Common myeloid progenitor, CD34-positive (primary cell): ENCODE measurements at regions not wholly inside any gene's neighbourhood (a gene's known extent, or its start where the extent isn't known, plus 50 kb on each side); places are given as distances from the start of the nearest gene placed in this dataset.

Experiments
- CTCF ChIA-PET: fragments of 350-600 bp; sonication (Branson Sonifier 250); formaldehyde crosslinking; loops from one replicate; lab custom pipeline; 2021; ENCODE audit warnings: antibody characterized with exemption; lab: Charles Lee
- POLR2A ChIA-PET: fragments of 350-600 bp; sonication (Branson Sonifier 250); formaldehyde crosslinking; loops from one replicate; lab custom pipeline; 2021; ENCODE audit warnings: antibody characterized with exemption; lab: Charles Lee
- DNase-seq, 3 donors: peaks; one replicate each; pipeline versions ENCODE4 v3.0.0 to v3.0.0-alpha.2; 2013
- H3K27ac ChIP-seq, 2 experiments: 1 replicate in 1 of 2; 2 replicates in 1 of 2; pipeline ENCODE4 v1.7.0; 2013; ENCODE audit warnings: inconsistent platforms in 2 of 2, low read length in 2 of 2, mild to moderate bottlenecking in 2 of 2, low read depth in 1 of 2, moderate library complexity in 1 of 2; ENCODE audit not compliant: severe bottlenecking in 2 of 2, insufficient read depth in 1 of 2, poor library complexity in 1 of 2
- H3K27me3 ChIP-seq, 5 experiments: replicated peaks in 2 of 5; 1 replicate in 3 of 5; 2 replicates in 2 of 5; pipeline versions ENCODE4 v1.6.1 to v1.7.0; 2013; ENCODE audit warnings: low read length in 4 of 5, mild to moderate bottlenecking in 2 of 5, moderate library complexity in 2 of 5, inconsistent platforms in 1 of 5; ENCODE audit not compliant: insufficient read depth in 5 of 5, control insufficient read depth in 4 of 5
- H3K36me3 ChIP-seq, 4 experiments: 1 replicate in 2 of 4; 2 replicates in 2 of 4; pipeline versions ENCODE4 v1.6.1 to v1.7.0; 2013; ENCODE audit warnings: low read length in 3 of 4, control low read depth in 1 of 4, mild to moderate bottlenecking in 1 of 4; ENCODE audit not compliant: control insufficient read depth in 4 of 4, insufficient read depth in 4 of 4
- H3K4me1 ChIP-seq, 4 experiments: 1 replicate in 3 of 4; 2 replicates in 1 of 4; pipeline versions ENCODE4 v1.6.1 to v1.7.1; 2013; ENCODE audit warnings: low read length in 3 of 4, mild to moderate bottlenecking in 3 of 4, control low read depth in 1 of 4, inconsistent platforms in 1 of 4, moderate library complexity in 1 of 4; ENCODE audit not compliant: control insufficient read depth in 4 of 4, insufficient read depth in 4 of 4; ENCODE audit errors: control extremely low read depth in 1 of 4
- H3K4me3 ChIP-seq, 7 experiments: 1 replicate in 4 of 7; 2 replicates in 3 of 7; pipeline versions ENCODE4 v1.5.1 to v1.7.0; 2013; ENCODE audit warnings: mild to moderate bottlenecking in 7 of 7, low read length in 6 of 7, moderate library complexity in 6 of 7, inconsistent platforms in 2 of 7, low read depth in 2 of 7, control low read depth in 1 of 7; ENCODE audit not compliant: insufficient read depth in 4 of 7, control insufficient read depth in 1 of 7; ENCODE audit errors: extremely low read depth in 1 of 7
- H3K9me3 ChIP-seq, 5 experiments: 1 replicate in 4 of 5; 2 replicates in 1 of 5; pipeline versions ENCODE4 v1.6.1 to v1.7.1; 2013; ENCODE audit warnings: low read length in 4 of 5, mild to moderate bottlenecking in 2 of 5, inconsistent platforms in 1 of 5, low read depth in 1 of 5, moderate library complexity in 1 of 5; ENCODE audit not compliant: control insufficient read depth in 4 of 5, insufficient read depth in 2 of 5; ENCODE audit errors: control extremely low read depth in 1 of 5
- WGBS: methylation state at CpG from one replicate; pipeline ENCODE4 v1.1.5; 2013; ENCODE audit not compliant: insufficient coverage; 5-methylcytosine and 5-hydroxymethylcytosine counted together

DNA sequence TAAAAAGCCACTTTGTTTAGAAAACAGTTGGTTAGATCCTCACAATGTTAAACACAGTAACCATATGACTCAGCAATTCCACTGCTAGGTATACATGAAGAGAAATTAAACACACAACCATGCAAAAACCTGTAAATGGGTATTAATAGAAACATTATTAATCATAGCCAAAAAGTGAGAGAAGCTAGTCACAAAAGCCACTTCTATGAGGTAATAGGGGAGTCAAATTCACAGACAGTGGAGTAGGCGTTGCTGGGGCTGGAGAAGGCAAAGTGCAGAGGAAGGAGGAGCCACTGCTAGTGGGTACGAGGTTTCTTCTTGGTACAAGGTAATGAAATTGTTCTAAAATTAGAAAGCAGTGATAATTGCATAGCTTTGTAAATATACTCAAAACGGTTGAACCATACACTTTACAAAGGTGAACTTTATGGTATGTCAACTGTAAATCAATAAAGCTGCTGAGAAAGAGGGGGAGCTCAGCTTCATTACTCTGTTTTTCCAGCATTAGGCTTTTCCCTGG is 364.4 kb downstream of the GADD45G start:
- ChIA-PET CTCF (interaction anchor here (0.9 to 1.3 kb wide), 2 partner anchors 9 to 12 kb away, joined by 3 read pairs; no protein-coding TSS in a partner anchor), POLR2A (no interaction called here)
- Histone ChIP-seq H3K4me1 (peaks cover 0 to 3% (median 0%) of the 10 kb centered on the region in 4 experiments), H3K9me3 (no peaks in the 10 kb centered on the region), H3K27ac (no peak overlapping the region), H3K4me3 (no peak overlapping the region), H3K27me3 (no peaks in the 10 kb centered on the region), H3K36me3 (no peaks in the 10 kb centered on the region)
- WGBS: 75% methylated on average over 2 of the region's 3 CpGs
- DNase-seq: peak in 2 of 3 donors; percentile 28 to 43

GRCh38 chr9:89969881-89970639 is 365.2 kb downstream of the GADD45G start:
- Histone ChIP-seq H3K27me3 (no peaks in the 10 kb centered on the region), H3K4me1 (peaks cover 0 to 3% (median 0%) of the 10 kb centered on the region in 4 experiments), H3K36me3 (no peaks in the 10 kb centered on the region), H3K4me3 (no peak overlapping the region), H3K27ac (no peak overlapping the region), H3K9me3 (no peaks in the 10 kb centered on the region)
- ChIA-PET POLR2A (no interaction called here), CTCF (interaction anchor here (0.9 to 1.5 kb wide), 3 partner anchors 9 to 14 kb away, joined by 3 to 6 read pairs (median 3); no protein-coding TSS in a partner anchor)
- no peak for DNase-seq
- WGBS: over 99% methylated on average over 11 of the region's 11 CpGs

GRCh38 chr9:89970701-89971100 is 365.9 kb downstream of the GADD45G start:
- H3K27me3 ChIP-seq: no peaks in the 10 kb centered on the region
- peaks cover 0 to 3% (median 0%) of the 10 kb centered on the region in 4 experiments for H3K4me1 ChIP-seq
- H3K27ac ChIP-seq: no peak overlapping the region
- DNase-seq: no peak
- WGBS: 97% methylated on average over 13 of the region's 15 CpGs
- ChIA-PET POLR2A (no interaction called here), CTCF (interaction anchor here (1.5 kb wide), 1 partner anchor 14 kb away, joined by 6 read pairs; no protein-coding TSS in a partner anchor)
- no peaks in the 10 kb centered on the region for H3K36me3 ChIP-seq
- no peaks in the 10 kb centered on the region for H3K9me3 ChIP-seq
- no peak overlapping the region for H3K4me3 ChIP-seq

- Histone ChIP-seq H3K4me1 (peaks cover 0 to 3% (median 0%) of the 10 kb centered on the region in 4 experiments), H3K9me3 (no peaks in the 10 kb centered on the region), H3K27ac (no peak overlapping the region), H3K27me3 (no peaks in the 10 kb centered on the region), H3K4me3 (no peak overlapping the region), H3K36me3 (no peaks in the 10 kb centered on the region)
- ChIA-PET POLR2A (no interaction called here), CTCF (no interaction called here)
- DNase-seq: no peak
- WGBS: 100% methylated on average over 2 of the region's 5 CpGs
These were observed 367.7 kb downstream of the GADD45G start for GRCh38 chr9:89972535-89972934.

- Histone ChIP-seq H3K27me3 (no peaks in the 10 kb centered on the region), H3K9me3 (no peaks in the 10 kb centered on the region), H3K36me3 (no peaks in the 10 kb centered on the region), H3K27ac (no peak overlapping the region), H3K4me3 (no peak overlapping the region), H3K4me1 (no peaks in the 10 kb centered on the region)
- no peak for DNase-seq
- ChIA-PET POLR2A (no interaction called here), CTCF (no interaction called here)
These were observed 369.8 kb downstream of the GADD45G start for GRCh38 chr9:89974582-89974981.

GRCh38 chr9:89975024-89975423 is 370.2 kb downstream of the GADD45G start:
- Histone ChIP-seq H3K27ac (no peak overlapping the region), H3K4me3 (no peak overlapping the region), H3K9me3 (no peaks in the 10 kb centered on the region), H3K4me1 (no peaks in the 10 kb centered on the region), H3K36me3 (no peaks in the 10 kb centered on the region), H3K27me3 (no peaks in the 10 kb centered on the region)
- ChIA-PET POLR2A (no interaction called here), CTCF (no interaction called here)
- no peak for DNase-seq
- WGBS: no CpG with 5 or more reads among the region's 1 CpG

DNA sequence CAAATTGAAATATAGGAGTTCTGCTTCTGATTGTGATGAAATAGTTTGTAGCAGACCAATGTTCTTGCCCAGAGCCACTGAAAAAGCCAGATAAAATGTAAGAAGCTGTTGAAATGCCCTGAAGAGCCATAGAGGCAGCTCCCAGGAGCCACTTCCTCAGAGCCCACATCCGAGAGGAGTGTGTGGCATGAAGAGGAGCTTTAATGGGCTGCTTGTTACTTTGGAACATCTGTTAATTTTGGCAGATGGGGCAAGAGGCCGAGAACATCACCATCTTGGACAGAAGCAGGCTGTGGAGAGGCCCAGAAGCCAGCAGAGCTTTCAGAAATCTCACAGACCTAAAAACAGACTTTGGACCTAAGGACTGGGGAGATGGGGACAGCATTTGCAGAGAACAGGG is 370.8 kb downstream of the GADD45G start:
- no peak overlapping the region for H3K4me3 ChIP-seq
- H3K27me3 ChIP-seq: no peaks in the 10 kb centered on the region
- ChIA-PET CTCF (no interaction called here), POLR2A (no interaction called here)
- H3K27ac ChIP-seq: no peak overlapping the region
- H3K4me1 ChIP-seq: no peaks in the 10 kb centered on the region
- H3K9me3 ChIP-seq: no peaks in the 10 kb centered on the region
- DNase-seq: no peak
- WGBS: 94% methylated on average over 2 of the region's 2 CpGs
- H3K36me3 ChIP-seq: no peaks in the 10 kb centered on the region
